Uterus (tissue), 3 donors: ENCODE measurements at regions not wholly inside any gene's neighbourhood (a gene's known extent, or its start where the extent isn't known, plus 50 kb on each side); places are given as distances from the start of the nearest gene placed in this dataset.

Source experiments
- DNase-seq, 2 donors: peaks; one replicate each; pipeline ENCODE4 v3.0.0-alpha.2; 2019 to 2020
- H3K27ac ChIP-seq, 2 donors: fragments of 200-600 bp; sonication (generic); 1 replicate in 1 of 2; 2 replicates in 1 of 2; pipeline ENCODE4 v1.5.1; 2016 to 2018
- H3K27me3 ChIP-seq, 2 donors: fragments of 200-600 bp; sonication (generic); one replicate each; pipeline ENCODE4 v1.5.1; 2018 to 2019; ENCODE audit warnings: control low read depth in 1 of 2
- H3K36me3 ChIP-seq, 2 donors: fragments of 200-600 bp; sonication (generic); one replicate each; pipeline ENCODE4 v1.5.1; 2019; ENCODE audit warnings: control low read depth in 1 of 2
- H3K4me1 ChIP-seq, 2 donors: fragments of 200-600 bp; sonication (generic); one replicate each; pipeline ENCODE4 v1.5.1; 2018 to 2019; ENCODE audit warnings: control low read depth in 1 of 2
- H3K4me3 ChIP-seq, 2 donors: fragments of 200-600 bp; sonication (generic); 1 replicate in 1 of 2; 2 replicates in 1 of 2; pipeline ENCODE4 v1.5.1; 2018 to 2019; ENCODE audit warnings: mild to moderate bottlenecking in 1 of 2
- H3K9me3 ChIP-seq, 2 donors: fragments of 200-600 bp; sonication (generic); one replicate each; pipeline ENCODE4 v1.5.1; 2019; ENCODE audit warnings: control low read depth in 1 of 2
- CTCF ChIP-seq, 4 experiments: fragments of 200-600 bp in 2 of 4; fragments of 450-650 bp in 2 of 4; sonication (generic) in 2 of 4; IDR thresholded peaks; one replicate each; pipeline ENCODE4 v1.5.1; 2016 to 2019; ENCODE audit warnings: antibody characterized with exemption in 4 of 4, mild to moderate bottlenecking in 2 of 4, moderate library complexity in 1 of 4
- POLR2A ChIP-seq, 2 donors: fragments of 450-650 bp; IDR thresholded peaks; one replicate each; pipeline ENCODE4 v1.6.1; 2016; ENCODE audit warnings: antibody characterized with exemption in 2 of 2, mild to moderate bottlenecking in 1 of 2, moderate library complexity in 1 of 2
- intact Hi-C: fragments of 100-400 bp; cut with DNase I; formaldehyde crosslinking; loops from one replicate; pipeline ENCODE4 v1.15.1; 2023; ENCODE audit warnings: low total_unique reads
- donor health status: DM: yes; HTN: yes; CAD: no.

GRCh38 chrX:109822861-109823260 lies 89.8 kb upstream of the ACSL4 start:
- H3K36me3 ChIP-seq = no peaks in the 10 kb centered on the region
- no peaks in the 10 kb centered on the region for H3K9me3 ChIP-seq
- H3K27ac ChIP-seq = no peak overlapping the region
- H3K27me3 ChIP-seq = no peaks in the 10 kb centered on the region
- TF ChIP-seq CTCF (IDR thresholded peaks at IDR 0.05) (no peak), POLR2A (IDR thresholded peaks at IDR 0.05) (no peak)
- no peak for DNase-seq
- no peaks in the 10 kb centered on the region for H3K4me1 ChIP-seq
- H3K4me3 ChIP-seq = no peak overlapping the region
- intact Hi-C loops = no loop called here

GRCh38 chrX:109826954-109827708 lies 94.1 kb upstream of the ACSL4 start:
- no peak for DNase-seq
- H3K27me3 ChIP-seq = no peaks in the 10 kb centered on the region
- no peak for TF ChIP-seq POLR2A (IDR thresholded peaks at IDR 0.05)
- no peak for TF ChIP-seq CTCF (IDR thresholded peaks at IDR 0.05)
- intact Hi-C loops = no loop called here
- no peaks in the 10 kb centered on the region for H3K36me3 ChIP-seq
- H3K4me3 ChIP-seq = no peak overlapping the region
- no peaks in the 10 kb centered on the region for H3K9me3 ChIP-seq
- H3K4me1 ChIP-seq = no peaks in the 10 kb centered on the region
- H3K27ac ChIP-seq = no peak overlapping the region

GRCh38 chrX:109827772-109828171 lies 94.7 kb upstream of the ACSL4 start:
- intact Hi-C loops = no loop called here
- H3K27ac ChIP-seq = no peak overlapping the region

GRCh38 chrX:109830157-109830703 lies 97.2 kb upstream of the ACSL4 start:
- intact Hi-C loops = no loop called here
- H3K36me3 ChIP-seq = no peaks in the 10 kb centered on the region
- TF ChIP-seq CTCF (IDR thresholded peaks at IDR 0.05) (no peak), POLR2A (IDR thresholded peaks at IDR 0.05) (no peak)

More at GRCh38 chrX:109827772-109828171, 94.7 kb upstream of the ACSL4 start:
- Histone ChIP-seq H3K36me3 (no peaks in the 10 kb centered on the region), H3K9me3 (no peaks in the 10 kb centered on the region), H3K4me1 (no peaks in the 10 kb centered on the region), H3K27me3 (no peaks in the 10 kb centered on the region), H3K4me3 (no peak overlapping the region)
- DNase-seq = no peak
- no peak for TF ChIP-seq CTCF (IDR thresholded peaks at IDR 0.05)
- TF ChIP-seq POLR2A (IDR thresholded peaks at IDR 0.05) = no peak

DNA sequence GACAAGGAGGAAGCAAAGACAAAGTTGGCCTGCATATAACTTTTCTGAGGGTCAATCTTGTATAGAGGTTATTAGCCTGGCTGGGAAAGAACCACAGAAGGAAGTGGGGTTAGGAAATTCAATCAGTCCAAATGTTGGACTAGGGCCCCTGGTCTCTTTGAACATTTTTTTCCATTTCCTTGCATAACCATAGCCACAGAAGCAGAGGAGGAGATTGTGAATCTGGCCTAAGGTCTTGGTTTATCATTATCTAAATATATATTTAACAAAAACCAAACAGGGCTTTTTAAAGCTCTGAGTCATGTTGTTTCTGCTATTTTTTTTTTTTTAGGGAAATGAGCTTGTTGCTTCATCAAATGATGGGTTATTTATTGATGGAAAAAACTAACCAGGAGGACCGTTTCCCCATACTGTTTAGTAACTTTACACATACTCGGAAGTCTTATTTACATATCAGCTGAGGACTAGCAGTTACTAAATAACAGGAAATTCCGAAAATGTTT lies 97.7 kb upstream of the ACSL4 start:
- H3K4me3 ChIP-seq = no peak overlapping the region
- TF ChIP-seq CTCF (IDR thresholded peaks at IDR 0.05) (no peak), POLR2A (IDR thresholded peaks at IDR 0.05) (no peak)
- intact Hi-C loops = no loop called here
- no peaks in the 10 kb centered on the region for H3K4me1 ChIP-seq
- no peaks in the 10 kb centered on the region for H3K9me3 ChIP-seq
- no peak for DNase-seq
- H3K27ac ChIP-seq = no peak overlapping the region
- H3K27me3 ChIP-seq = no peaks in the 10 kb centered on the region
- H3K36me3 ChIP-seq = no peaks in the 10 kb centered on the region

More at GRCh38 chrX:109830157-109830703, 97.2 kb upstream of the ACSL4 start:
- no peak for DNase-seq
- no peaks in the 10 kb centered on the region for H3K27me3 ChIP-seq
- H3K27ac ChIP-seq = no peak overlapping the region
- no peak overlapping the region for H3K4me3 ChIP-seq
- H3K4me1 ChIP-seq = no peaks in the 10 kb centered on the region
- no peaks in the 10 kb centered on the region for H3K9me3 ChIP-seq
